CD4-positive, CD25-positive, alpha-beta regulatory T cell (primary cell): ENCODE measurements at regions not wholly inside any gene's neighbourhood (a gene's known extent, or its start where the extent isn't known, plus 50 kb on each side); places are given as distances from the start of the nearest gene placed in this dataset.
A peak's percentile ranks its signal among the peaks of the same experiment; 100 is the strongest.
"Not testable (repeated sequence)": the region's sequence is repeated elsewhere in the genome, so short reads cannot be mapped to it uniquely, and the experiment has no call there.

Source experiments
- ATAC-seq, 2 donors: fragments of 150-1000 bp; cut with Tn5 transposase; one replicate each; pipeline ENCODE4 v1.10.0; 2021; ENCODE audit warnings: low read depth in 2 of 2, moderate number of reproducible peaks in 2 of 2, moderate library complexity in 1 of 2
- DNase-seq, 3 donors: peaks; one replicate each; pipeline versions ENCODE4 v3.0.0 to v3.0.0-alpha.2; 2012 to 2022; ENCODE audit warnings: mixed read lengths in 1 of 3
- H3K27ac ChIP-seq: one replicate; pipeline ENCODE4 v1.7.0; 2013; ENCODE audit warnings: mild to moderate bottlenecking, low read length; ENCODE audit not compliant: insufficient read depth, poor library complexity, severe bottlenecking
- H3K27me3 ChIP-seq: one replicate; pipeline ENCODE4 v1.7.0; 2013; ENCODE audit warnings: low read length; ENCODE audit not compliant: control insufficient read depth, insufficient read depth
- H3K36me3 ChIP-seq: one replicate; pipeline ENCODE4 v1.7.0; 2013; ENCODE audit warnings: mild to moderate bottlenecking, low read length, moderate library complexity; ENCODE audit not compliant: control insufficient read depth, insufficient read depth
- H3K4me1 ChIP-seq: 2 replicates; pipeline ENCODE4 v1.7.0; 2013; ENCODE audit warnings: mild to moderate bottlenecking, low read length; ENCODE audit not compliant: insufficient read depth, control insufficient read depth, poor library complexity, severe bottlenecking
- H3K4me3 ChIP-seq: one replicate; pipeline ENCODE4 v1.7.0; 2013; ENCODE audit warnings: low read depth, mild to moderate bottlenecking, low read length, moderate library complexity
- H3K9me3 ChIP-seq, 2 experiments: 1 replicate in 1 of 2; 2 replicates in 1 of 2; pipeline ENCODE4 v1.7.0; 2013; ENCODE audit warnings: low read length in 2 of 2, mild to moderate bottlenecking in 1 of 2, moderate library complexity in 1 of 2; ENCODE audit not compliant: control insufficient read depth in 2 of 2
- H3K27ac Mint-ChIP-seq, 3 donors: one replicate each; pipeline ENCODE4 v1.8.0; 2020 to 2022; ENCODE audit warnings: mild to moderate bottlenecking in 3 of 3, mixed read lengths in 3 of 3, moderate library complexity in 2 of 3
- H3K27me3 Mint-ChIP-seq: one replicate; pipeline ENCODE4 v1.8.0; 2022; ENCODE audit warnings: mild to moderate bottlenecking, mixed read lengths
- H3K36me3 Mint-ChIP-seq: one replicate; pipeline ENCODE4 v1.8.0; 2020; ENCODE audit warnings: mixed read lengths
- H3K4me1 Mint-ChIP-seq, 4 donors: one replicate each; pipeline ENCODE4 v1.8.0; 2020 to 2022; ENCODE audit warnings: mixed read lengths in 4 of 4, mild to moderate bottlenecking in 1 of 4
- H3K4me3 Mint-ChIP-seq, 4 donors: one replicate each; pipeline ENCODE4 v1.8.0; 2020 to 2022; ENCODE audit warnings: mild to moderate bottlenecking in 4 of 4, mixed read lengths in 4 of 4, moderate library complexity in 3 of 4
- H3K9me3 Mint-ChIP-seq, 7 donors: one replicate each; pipeline ENCODE4 v1.8.0; 2020 to 2022; ENCODE audit warnings: mixed read lengths in 7 of 7, mild to moderate bottlenecking in 3 of 7, moderate library complexity in 2 of 7

DNA sequence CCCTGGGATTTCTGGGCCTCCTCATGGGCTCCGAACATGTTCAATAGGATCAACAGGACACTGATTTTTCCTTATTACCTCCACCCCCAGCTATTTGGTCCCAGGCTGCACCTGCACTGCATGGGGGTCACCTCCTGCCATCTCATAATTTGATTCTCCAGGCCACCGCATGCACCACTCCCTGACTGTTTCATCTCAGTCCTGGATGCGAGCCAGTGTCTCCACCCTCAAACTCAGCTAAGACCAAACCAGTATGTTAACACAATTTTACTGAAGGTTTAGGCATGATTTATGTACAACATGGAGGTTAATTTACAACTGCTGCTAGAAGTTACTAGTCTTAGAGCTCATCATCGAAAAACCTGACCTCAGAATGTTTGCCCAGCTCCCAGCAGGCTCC, 249.5 kb downstream of the UACA start:
- H3K36me3 ChIP-seq = no peaks in the 10 kb centered on the region
- no peak overlapping the region for H3K4me3 ChIP-seq
- Mint-ChIP-seq H3K9me3 (peaks cover 0 to 34% (median 9%) of the 10 kb centered on the region in 7 donors), H3K27ac (peak overlapping the region in 1 of 3 donors; percentile 85), H3K4me3 (no peak overlapping the region), H3K4me1 (peaks cover 3 to 8% (median 4%) of the 10 kb centered on the region in 4 donors), H3K27me3 (peaks cover 14% of the 10 kb centered on the region), H3K36me3 (no peaks in the 10 kb centered on the region)
- H3K9me3 ChIP-seq = peaks cover 14 to 27% of the 10 kb centered on the region in 2 experiments
- DNase-seq = no peak
- no peak overlapping the region for H3K27ac ChIP-seq
- no peaks in the 10 kb centered on the region for H3K27me3 ChIP-seq
- ATAC-seq = no peak
- no peaks in the 10 kb centered on the region for H3K4me1 ChIP-seq

DNA sequence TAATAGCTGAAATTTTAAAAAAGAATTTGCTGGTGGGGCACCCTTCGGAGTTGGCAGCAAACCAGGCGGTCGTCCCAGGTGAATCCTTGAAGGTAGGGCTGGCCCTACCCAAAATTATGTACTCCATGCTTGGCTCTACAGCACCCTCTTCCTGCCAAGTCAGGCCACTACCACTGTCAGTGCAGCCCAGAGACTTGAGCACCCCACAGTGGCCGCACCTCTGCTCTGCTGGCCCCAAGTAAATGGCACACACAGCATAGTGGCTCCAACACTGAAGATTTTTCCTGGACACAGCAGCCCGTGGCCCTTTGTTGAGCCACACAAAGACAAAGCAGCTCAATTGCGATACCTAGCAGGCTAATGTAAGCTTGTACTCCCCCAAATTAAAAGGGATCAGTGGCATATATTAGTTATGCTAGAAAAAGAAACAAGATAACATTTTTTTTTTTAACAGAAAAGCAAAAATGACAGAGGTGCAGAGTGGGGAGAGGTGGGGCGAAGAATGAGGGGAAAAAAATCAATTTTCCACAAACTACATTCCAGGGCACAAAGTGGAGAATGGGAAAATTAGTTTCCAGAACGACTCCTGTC, 250.5 kb downstream of the UACA start:
- no peaks in the 10 kb centered on the region for H3K36me3 Mint-ChIP-seq
- peaks cover 0 to 35% (median 9%) of the 10 kb centered on the region in 7 donors for H3K9me3 Mint-ChIP-seq
- Histone ChIP-seq H3K4me3 (no peak overlapping the region), H3K36me3 (no peaks in the 10 kb centered on the region), H3K9me3 (peaks cover 14 to 27% of the 10 kb centered on the region in 2 experiments), H3K27ac (no peak overlapping the region), H3K4me1 (no peaks in the 10 kb centered on the region), H3K27me3 (no peaks in the 10 kb centered on the region)
- H3K4me1 Mint-ChIP-seq = peaks cover 5 to 9% (median 6%) of the 10 kb centered on the region in 4 donors
- H3K4me3 Mint-ChIP-seq = no peak overlapping the region
- no peak overlapping the region for H3K27ac Mint-ChIP-seq
- ATAC-seq (peak; percentile 74 to 78), DNase-seq (peak; percentile 8 to 83 (median 40))
- H3K27me3 Mint-ChIP-seq = peaks cover 14% of the 10 kb centered on the region

DNA sequence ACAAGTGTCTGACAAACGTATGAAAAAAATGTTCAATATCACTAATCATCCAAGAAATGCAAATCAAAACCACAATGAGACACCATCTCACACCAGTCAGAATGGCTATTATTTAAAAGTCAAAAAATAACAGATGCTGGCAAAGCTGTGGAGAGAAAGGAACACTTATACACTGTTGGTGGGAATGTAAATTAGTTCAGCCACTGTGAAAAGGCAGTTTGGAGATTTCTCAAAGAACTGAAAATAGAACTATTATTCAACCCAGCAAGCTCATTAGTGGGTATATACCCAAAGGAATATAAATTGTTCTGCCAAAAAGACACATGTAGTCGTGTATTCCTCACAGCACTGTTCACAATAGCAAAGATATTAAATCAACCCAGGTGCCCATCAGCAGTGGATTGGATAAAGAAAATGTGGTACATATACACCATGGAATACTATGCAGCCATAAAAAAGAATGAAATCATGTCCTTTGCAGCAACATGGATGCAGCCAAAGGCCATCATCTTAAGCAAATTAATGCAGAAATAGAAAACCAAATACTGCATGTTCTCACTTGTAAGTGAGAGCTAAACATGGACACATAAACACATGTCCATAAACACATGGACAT, 251.3 kb downstream of the UACA start:
- not testable (repeated sequence) for H3K27ac ChIP-seq, H3K4me3 ChIP-seq, DNase-seq, H3K4me3 Mint-ChIP-seq, H3K36me3 Mint-ChIP-seq, H3K27me3 ChIP-seq, H3K27ac Mint-ChIP-seq, H3K36me3 ChIP-seq, H3K4me1 ChIP-seq, ATAC-seq
- Mint-ChIP-seq H3K9me3 (peaks cover 3 to 35% (median 9%) of the 10 kb centered on the region in 7 donors), H3K4me1 (peaks cover 5 to 10% (median 6%) of the 10 kb centered on the region in 4 donors), H3K27me3 (peaks cover 14% of the 10 kb centered on the region)
- H3K9me3 ChIP-seq = peaks cover 14 to 27% of the 10 kb centered on the region in 2 experiments

DNA sequence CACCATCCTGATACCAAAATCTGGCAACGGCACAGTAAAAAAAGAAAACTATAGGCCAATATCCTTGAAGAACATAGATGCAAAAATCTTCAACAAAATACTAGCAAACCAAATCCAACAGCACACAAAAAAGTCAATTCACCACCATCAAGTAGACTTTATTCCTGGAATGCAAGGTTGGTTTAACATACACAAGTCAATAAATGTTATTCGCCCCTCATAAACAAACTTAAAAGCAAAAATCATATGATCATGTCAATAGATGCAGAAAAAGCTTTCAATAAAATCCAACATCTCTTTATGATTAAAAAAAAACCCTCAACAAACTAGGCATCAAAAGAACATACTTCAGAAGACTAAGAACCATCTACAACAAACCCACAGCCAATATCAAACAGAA, 252.9 kb downstream of the UACA start:
- Mint-ChIP-seq H3K4me3 (no peak overlapping the region), H3K27me3 (peaks cover 14% of the 10 kb centered on the region), H3K4me1 (peaks cover 5 to 20% (median 7%) of the 10 kb centered on the region in 4 donors), H3K27ac (peak overlapping the region in 1 of 3 donors; percentile 44), H3K36me3 (no peaks in the 10 kb centered on the region), H3K9me3 (peaks cover 3 to 35% (median 12%) of the 10 kb centered on the region in 7 donors)
- Histone ChIP-seq H3K4me1 (no peaks in the 10 kb centered on the region), H3K27me3 (no peaks in the 10 kb centered on the region), H3K4me3 (no peak overlapping the region), H3K36me3 (no peaks in the 10 kb centered on the region), H3K9me3 (peaks cover 14 to 27% of the 10 kb centered on the region in 2 experiments), H3K27ac (no peak overlapping the region)
- DNase-seq = no peak
- ATAC-seq = no peak

DNA sequence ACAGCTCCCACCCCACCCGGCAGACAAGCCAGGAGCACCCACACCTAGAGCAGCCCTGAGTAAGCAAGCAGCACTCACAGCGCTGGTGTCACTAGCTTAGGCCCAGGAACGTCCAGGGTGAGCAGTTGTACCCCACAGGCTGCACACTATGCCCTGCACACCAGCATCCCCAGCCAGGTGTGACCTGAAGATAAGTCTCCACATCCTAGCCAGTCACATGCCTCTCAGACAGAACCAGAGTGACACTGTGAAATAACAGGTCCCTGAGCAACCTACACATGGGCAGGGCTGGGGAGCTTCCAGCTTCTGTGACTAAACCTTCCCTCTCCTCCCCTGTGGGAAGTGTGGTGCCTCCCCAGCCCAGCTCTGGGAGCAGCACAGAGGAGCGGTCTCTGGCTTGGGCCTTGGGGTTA, 253.6 kb downstream of the UACA start:
- H3K4me3 Mint-ChIP-seq = no peak overlapping the region
- DNase-seq = no peak
- no peak for ATAC-seq
- no peaks in the 10 kb centered on the region for H3K27me3 ChIP-seq
- peaks cover 14% of the 10 kb centered on the region for H3K27me3 Mint-ChIP-seq
- H3K9me3 ChIP-seq = peaks cover 14 to 27% of the 10 kb centered on the region in 2 experiments
- H3K36me3 ChIP-seq = no peaks in the 10 kb centered on the region
- H3K4me1 ChIP-seq = peaks cover 7% of the 10 kb centered on the region
- no peak overlapping the region for H3K27ac ChIP-seq
- H3K27ac Mint-ChIP-seq = no peak overlapping the region
- H3K4me3 ChIP-seq = no peak overlapping the region
- H3K36me3 Mint-ChIP-seq = no peaks in the 10 kb centered on the region
- peaks cover 3 to 35% (median 12%) of the 10 kb centered on the region in 7 donors for H3K9me3 Mint-ChIP-seq
- peaks cover 5 to 26% (median 8%) of the 10 kb centered on the region in 4 donors for H3K4me1 Mint-ChIP-seq

- ATAC-seq (no peak), DNase-seq (no peak)
- no peak overlapping the region for H3K27ac ChIP-seq
- H3K27ac Mint-ChIP-seq = no peak overlapping the region
- no peak overlapping the region for H3K4me3 Mint-ChIP-seq
- H3K4me1 Mint-ChIP-seq = peaks cover 5 to 30% (median 10%) of the 10 kb centered on the region in 4 donors
- peaks cover 12% of the 10 kb centered on the region for H3K27me3 Mint-ChIP-seq
- H3K36me3 Mint-ChIP-seq = no peaks in the 10 kb centered on the region
- no peaks in the 10 kb centered on the region for H3K36me3 ChIP-seq
- no peak overlapping the region for H3K4me3 ChIP-seq
- H3K4me1 ChIP-seq = peaks cover 11% of the 10 kb centered on the region
- peaks cover 3 to 35% (median 12%) of the 10 kb centered on the region in 7 donors for H3K9me3 Mint-ChIP-seq
- no peaks in the 10 kb centered on the region for H3K27me3 ChIP-seq
- peaks cover 14 to 27% of the 10 kb centered on the region in 2 experiments for H3K9me3 ChIP-seq
These were observed 254.1 kb downstream of the UACA start for GRCh38 chr15:70509282-70509662.

DNA sequence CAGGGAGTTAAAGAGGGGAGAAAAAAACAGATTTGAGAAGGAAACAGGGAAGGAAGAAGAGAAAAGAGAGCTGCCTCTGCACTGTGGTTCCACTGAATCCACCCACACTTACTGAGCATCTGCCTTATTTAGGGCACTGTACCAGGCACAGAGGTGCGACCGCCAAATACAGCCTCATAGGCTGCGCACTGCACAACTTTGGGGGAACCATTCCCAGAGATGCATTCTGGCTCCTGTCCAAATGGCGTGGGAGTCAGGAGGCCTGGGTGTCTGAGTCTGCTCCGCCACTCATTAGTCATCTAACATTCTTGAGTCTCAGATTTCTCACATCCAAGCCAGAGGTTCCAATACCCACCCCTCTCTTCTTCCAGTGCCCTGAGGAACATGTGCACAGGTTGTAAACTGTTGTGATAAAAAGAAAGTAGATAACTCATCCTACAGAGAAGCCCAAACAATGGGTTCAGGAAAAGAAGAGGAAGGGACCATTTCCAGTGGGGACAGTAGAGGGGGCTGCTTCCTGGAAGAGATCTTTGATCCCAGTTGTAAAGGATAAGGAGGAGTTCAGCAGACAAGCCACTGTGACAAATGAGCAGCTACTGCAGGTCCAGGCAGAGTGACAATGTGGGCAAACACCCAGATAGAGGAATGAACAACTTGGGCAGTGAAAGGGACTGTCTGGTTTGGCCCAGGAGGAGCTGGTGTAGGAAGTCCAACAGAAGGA, 254.6 kb downstream of the UACA start:
- Histone ChIP-seq H3K4me3 (no peak overlapping the region), H3K27ac (no peak overlapping the region), H3K27me3 (no peaks in the 10 kb centered on the region), H3K9me3 (peaks cover 14 to 27% of the 10 kb centered on the region in 2 experiments), H3K4me1 (peaks cover 17% of the 10 kb centered on the region), H3K36me3 (no peaks in the 10 kb centered on the region)
- no peak overlapping the region for H3K4me3 Mint-ChIP-seq
- H3K36me3 Mint-ChIP-seq = no peaks in the 10 kb centered on the region
- H3K27ac Mint-ChIP-seq = no peak overlapping the region
- peaks cover 3 to 35% (median 12%) of the 10 kb centered on the region in 7 donors for H3K9me3 Mint-ChIP-seq
- H3K4me1 Mint-ChIP-seq = peaks cover 5 to 36% (median 11%) of the 10 kb centered on the region in 4 donors
- ATAC-seq (no peak), DNase-seq (no peak)
- H3K27me3 Mint-ChIP-seq = peaks cover 9% of the 10 kb centered on the region
